ENCODE measurements at regions not wholly inside any gene's neighbourhood (a gene's known extent, or its start where the extent isn't known, plus 50 kb on each side); places are given as distances from the start of the nearest gene placed in this dataset.

- TF ChIP-seq ZFX (IDR thresholded peaks at IDR 0.05) (no peak), CTCF (conservative IDR thresholded peaks at IDR 0.05) (no peak)
- H3K27ac ChIP-seq: no peak overlapping the region
Observed at GRCh38 chr2:118728984-118729383, 118.5 kb downstream of the EN1 start.

GRCh38 chr2:118726821-118727220, 120.6 kb downstream of the EN1 start:
- TF ChIP-seq CTCF (conservative IDR thresholded peaks at IDR 0.05) (no peak), ZFX (IDR thresholded peaks at IDR 0.05) (no peak)
- no peak overlapping the region for H3K27ac ChIP-seq

GRCh38 chr2:118723394-118723793, 124.1 kb downstream of the EN1 start:
- no peak overlapping the region for H3K27ac ChIP-seq
- TF ChIP-seq ZFX (IDR thresholded peaks at IDR 0.05) (no peak), CTCF (conservative IDR thresholded peaks at IDR 0.05) (no peak)

- no peak overlapping the region for H3K27ac ChIP-seq
- no peak for TF ChIP-seq ZFX (IDR thresholded peaks at IDR 0.05)
- TF ChIP-seq CTCF (conservative IDR thresholded peaks at IDR 0.05): no peak
Observed at GRCh38 chr2:118722976-118723375, 124.5 kb downstream of the EN1 start.

GRCh38 chr2:118721817-118722551, 125.5 kb downstream of the EN1 start:
- TF ChIP-seq ZFX (IDR thresholded peaks at IDR 0.05) (no peak), CTCF (conservative IDR thresholded peaks at IDR 0.05) (no peak)
- no peak overlapping the region for H3K27ac ChIP-seq

GRCh38 chr2:118720866-118721265, 126.6 kb downstream of the EN1 start:
- TF ChIP-seq ZFX (IDR thresholded peaks at IDR 0.05) (no peak), CTCF (conservative IDR thresholded peaks at IDR 0.05) (no peak)
- no peak overlapping the region for H3K27ac ChIP-seq

GRCh38 chr2:118718921-118719320, 128.5 kb downstream of the EN1 start:
- TF ChIP-seq CTCF (conservative IDR thresholded peaks at IDR 0.05): no peak
- no peak overlapping the region for H3K27ac ChIP-seq
